ENCODE measurements at regions not wholly inside any gene's neighbourhood (a gene's known extent, or its start where the extent isn't known, plus 50 kb on each side); places are given as distances from the start of the nearest gene placed in this dataset.

DNA sequence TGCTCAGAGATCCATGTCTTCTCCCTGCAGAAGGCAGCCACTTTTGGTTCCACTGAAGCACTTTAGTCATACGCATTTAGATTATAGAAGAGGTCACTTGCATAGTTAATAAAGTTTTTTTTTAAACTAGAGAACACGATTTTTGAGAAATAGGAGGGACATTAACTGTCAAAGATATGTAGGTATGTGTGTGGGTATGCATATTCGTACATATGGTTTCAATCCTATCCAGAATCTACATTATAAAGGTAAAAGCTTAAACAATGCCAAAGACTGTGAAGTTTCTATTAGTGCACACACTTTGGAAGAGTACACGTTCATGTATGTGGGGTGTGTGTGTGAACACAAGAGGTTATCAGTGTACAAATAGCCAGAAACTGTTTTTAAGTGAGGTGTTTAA lies 103.2 kb downstream of the BTBD3 start:
- TF ChIP-seq POLR2A (IDR thresholded peaks at IDR 0.05) (no peak), EP300 (IDR thresholded peaks at IDR 0.05) (no peak)
- TF ChIP-seq, protein P1, sequence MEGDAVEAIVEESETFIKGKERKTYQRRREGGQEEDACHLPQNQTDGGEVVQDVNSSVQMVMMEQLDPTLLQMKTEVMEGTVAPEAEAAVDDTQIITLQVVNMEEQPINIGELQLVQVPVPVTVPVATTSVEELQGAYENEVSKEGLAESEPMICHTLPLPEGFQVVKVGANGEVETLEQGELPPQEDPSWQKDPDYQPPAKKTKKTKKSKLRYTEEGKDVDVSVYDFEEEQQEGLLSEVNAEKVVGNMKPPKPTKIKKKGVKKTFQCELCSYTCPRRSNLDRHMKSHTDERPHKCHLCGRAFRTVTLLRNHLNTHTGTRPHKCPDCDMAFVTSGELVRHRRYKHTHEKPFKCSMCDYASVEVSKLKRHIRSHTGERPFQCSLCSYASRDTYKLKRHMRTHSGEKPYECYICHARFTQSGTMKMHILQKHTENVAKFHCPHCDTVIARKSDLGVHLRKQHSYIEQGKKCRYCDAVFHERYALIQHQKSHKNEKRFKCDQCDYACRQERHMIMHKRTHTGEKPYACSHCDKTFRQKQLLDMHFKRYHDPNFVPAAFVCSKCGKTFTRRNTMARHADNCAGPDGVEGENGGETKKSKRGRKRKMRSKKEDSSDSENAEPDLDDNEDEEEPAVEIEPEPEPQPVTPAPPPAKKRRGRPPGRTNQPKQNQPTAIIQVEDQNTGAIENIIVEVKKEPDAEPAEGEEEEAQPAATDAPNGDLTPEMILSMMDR (IDR thresholded peaks at IDR 0.05): no peak

Measured in tibial nerve (tissue), 4 donors.